ENCODE measurements at regions not wholly inside any gene's neighbourhood (a gene's known extent, or its start where the extent isn't known, plus 50 kb on each side); places are given as distances from the start of the nearest gene placed in this dataset.
A peak's percentile ranks its signal among the peaks of the same experiment; 100 is the strongest.
"Not testable (repeated sequence)": the region's sequence is repeated elsewhere in the genome, so short reads cannot be mapped to it uniquely, and the experiment has no call there.

DNA sequence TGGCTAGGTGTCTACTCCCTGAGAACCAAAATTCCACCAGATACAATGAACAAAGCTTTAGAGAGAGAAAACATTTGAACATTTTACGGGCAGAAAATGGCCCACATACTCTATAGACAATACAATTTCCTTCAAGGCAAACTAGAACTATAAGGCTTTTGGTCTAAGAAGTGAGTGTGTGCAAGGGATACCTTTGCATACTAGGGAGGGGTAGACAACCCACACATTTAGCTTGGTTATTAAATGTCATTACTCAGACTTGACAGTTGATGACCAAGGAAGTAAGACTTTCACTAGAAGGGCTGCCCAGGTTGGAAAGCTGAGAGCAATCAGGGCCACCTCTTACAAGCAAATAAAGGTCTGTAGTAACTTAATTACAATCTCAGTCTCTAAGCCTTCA is 64.0 kb upstream of the PLEKHM1 start:
- H3K4me1 ChIP-seq; H3K36me3 ChIP-seq; DNase-seq (ENCODE audit: low spot score in 2 of 2); H3K27ac ChIP-seq; H3K9me3 ChIP-seq; intact Hi-C loops (cut with DNase I; ENCODE audit: low total_unique reads); H3K27me3 ChIP-seq; H3K4me3 ChIP-seq: not testable (repeated sequence)

GRCh38 chr17:45558821-45559220 is 68.3 kb upstream of the PLEKHM1 start:
- H3K4me3 ChIP-seq; DNase-seq (ENCODE audit: low spot score in 2 of 2); H3K9me3 ChIP-seq; H3K4me1 ChIP-seq; intact Hi-C loops (cut with DNase I; ENCODE audit: low total_unique reads); H3K27me3 ChIP-seq; H3K27ac ChIP-seq; H3K36me3 ChIP-seq: not testable (repeated sequence)

DNA sequence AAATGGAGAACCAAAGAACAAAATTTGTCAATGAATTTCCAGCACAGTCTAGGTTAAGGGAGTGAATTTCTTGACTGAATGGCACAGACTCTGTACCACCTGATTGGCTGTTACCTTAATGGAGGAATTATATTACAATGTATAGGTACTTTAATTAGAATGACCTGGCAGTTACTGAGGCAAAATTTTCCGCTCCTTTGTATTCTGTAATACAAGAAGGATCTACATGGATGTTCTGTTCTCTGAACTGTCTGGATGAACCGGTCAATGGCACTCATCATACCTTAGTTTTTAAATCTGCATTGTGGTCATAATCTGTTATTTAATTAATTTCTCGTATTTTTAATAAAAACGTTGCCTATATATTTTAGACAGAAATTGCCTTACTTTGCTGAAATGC is 72.3 kb upstream of the PLEKHM1 start:
- H3K27me3 ChIP-seq; intact Hi-C loops (cut with DNase I; ENCODE audit: low total_unique reads); H3K36me3 ChIP-seq; H3K4me1 ChIP-seq; DNase-seq (ENCODE audit: low spot score in 2 of 2); H3K27ac ChIP-seq; H3K9me3 ChIP-seq; H3K4me3 ChIP-seq: not testable (repeated sequence)

DNA sequence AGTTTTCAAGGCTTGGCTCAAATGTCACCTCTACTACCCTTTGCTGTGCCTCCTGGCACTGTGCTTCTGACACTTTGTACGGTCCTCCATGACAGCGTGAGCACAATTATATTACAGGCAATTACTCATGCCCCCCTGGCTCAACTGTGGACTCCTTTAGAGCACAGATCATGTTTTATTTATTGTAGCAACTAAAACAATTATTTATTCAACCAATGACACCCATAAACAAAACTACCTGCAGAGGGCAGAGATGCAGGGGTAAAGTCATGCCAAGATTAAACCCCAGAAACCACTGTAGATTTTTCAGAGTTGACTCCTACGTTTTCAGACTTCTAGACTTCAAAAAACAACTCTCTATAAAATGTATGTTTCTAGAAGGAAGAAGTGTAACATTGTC is 72.8 kb upstream of the PLEKHM1 start:
- intact Hi-C loops (cut with DNase I; ENCODE audit: low total_unique reads); H3K4me1 ChIP-seq: not testable (repeated sequence)

GRCh38 chr17:45568275-45568674 is 77.8 kb upstream of the PLEKHM1 start:
- H3K27me3 ChIP-seq; H3K27ac ChIP-seq; H3K36me3 ChIP-seq; H3K4me3 ChIP-seq; H3K4me1 ChIP-seq; intact Hi-C loops (cut with DNase I; ENCODE audit: low total_unique reads); DNase-seq (ENCODE audit: low spot score in 2 of 2); H3K9me3 ChIP-seq: not testable (repeated sequence)

More for the DNA sequence above, 72.8 kb upstream of the PLEKHM1 start:
- H3K9me3 ChIP-seq; H3K36me3 ChIP-seq; H3K27me3 ChIP-seq; H3K27ac ChIP-seq; DNase-seq (ENCODE audit: low spot score in 2 of 2); H3K4me3 ChIP-seq: not testable (repeated sequence)

- DNase-seq (ENCODE audit: low spot score in 2 of 2); H3K9me3 ChIP-seq; H3K4me3 ChIP-seq; H3K27me3 ChIP-seq; H3K27ac ChIP-seq; intact Hi-C loops (cut with DNase I; ENCODE audit: low total_unique reads); H3K36me3 ChIP-seq; H3K4me1 ChIP-seq: not testable (repeated sequence)
These were observed 82.8 kb upstream of the PLEKHM1 start for GRCh38 chr17:45573326-45573725.

DNA sequence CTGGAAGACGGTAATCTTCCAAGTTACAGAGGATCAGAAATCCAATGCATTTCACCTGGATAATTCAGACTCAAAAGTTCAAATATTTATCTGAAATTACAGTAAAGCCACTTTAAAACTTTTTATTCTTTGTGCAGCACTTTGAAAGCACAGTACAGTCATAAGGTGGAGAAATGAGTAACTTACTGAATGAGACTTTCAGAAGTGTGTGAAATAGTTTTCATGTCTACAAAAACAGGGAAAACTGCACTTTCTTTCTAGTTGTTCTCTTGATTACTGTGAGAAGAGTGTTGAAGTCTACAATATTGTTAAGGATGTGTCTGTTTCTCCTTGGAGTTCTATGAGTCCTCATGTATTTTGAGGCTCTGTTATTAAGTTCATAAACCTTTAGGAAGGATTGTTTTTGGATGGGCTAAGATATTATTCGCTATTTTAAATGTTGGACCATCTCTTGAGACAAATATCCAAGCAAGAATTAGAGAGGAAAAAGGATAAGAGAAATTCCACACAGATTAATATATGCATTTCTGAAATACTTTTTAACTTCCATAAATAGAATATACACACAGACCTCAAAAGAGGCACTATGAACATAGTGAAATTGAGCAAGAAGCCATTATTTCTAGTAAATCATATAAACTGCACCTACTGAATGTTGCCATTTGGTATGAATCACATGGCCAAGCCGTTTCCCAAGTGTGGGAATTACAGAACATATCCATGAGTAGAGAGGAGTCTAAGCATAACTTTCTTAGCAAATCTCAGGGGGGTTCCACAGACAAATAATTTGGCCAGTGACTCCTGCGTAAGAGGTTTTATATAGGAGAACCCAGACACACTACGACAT is 83.6 kb upstream of the PLEKHM1 start:
- Histone ChIP-seq H3K4me1 (no peaks in the 10 kb centered on the region), H3K27me3 (no peaks in the 10 kb centered on the region), H3K36me3 (no peaks in the 10 kb centered on the region), H3K9me3 (no peaks in the 10 kb centered on the region), H3K27ac (no peak overlapping the region), H3K4me3 (no peak overlapping the region)
- intact Hi-C loops (cut with DNase I; ENCODE audit: low total_unique reads), result no loop called here
- DNase-seq (ENCODE audit: low spot score in 2 of 2), result no peak
- TF ChIP-seq POLR2A (IDR thresholded peaks at IDR 0.05) (no peak), CTCF (IDR thresholded peaks at IDR 0.05) (no peak), POLR2AphosphoS5 (IDR thresholded peaks at IDR 0.05) (no peak)

- H3K27me3 ChIP-seq, result no peaks in the 10 kb centered on the region
- no peaks in the 10 kb centered on the region for H3K36me3 ChIP-seq
- no peak overlapping the region for H3K4me3 ChIP-seq
- H3K9me3 ChIP-seq, result no peaks in the 10 kb centered on the region
- H3K4me1 ChIP-seq, result no peaks in the 10 kb centered on the region
- no peak for TF ChIP-seq POLR2A (IDR thresholded peaks at IDR 0.05)
- TF ChIP-seq POLR2AphosphoS5 (IDR thresholded peaks at IDR 0.05), result no peak
- no peak for TF ChIP-seq CTCF (IDR thresholded peaks at IDR 0.05)
- H3K27ac ChIP-seq, result no peak overlapping the region
- DNase-seq (ENCODE audit: low spot score in 2 of 2), result no peak
- intact Hi-C loops (cut with DNase I; ENCODE audit: low total_unique reads), result no loop called here
These were observed 84.8 kb upstream of the PLEKHM1 start for GRCh38 chr17:45575126-45575885.

DNA sequence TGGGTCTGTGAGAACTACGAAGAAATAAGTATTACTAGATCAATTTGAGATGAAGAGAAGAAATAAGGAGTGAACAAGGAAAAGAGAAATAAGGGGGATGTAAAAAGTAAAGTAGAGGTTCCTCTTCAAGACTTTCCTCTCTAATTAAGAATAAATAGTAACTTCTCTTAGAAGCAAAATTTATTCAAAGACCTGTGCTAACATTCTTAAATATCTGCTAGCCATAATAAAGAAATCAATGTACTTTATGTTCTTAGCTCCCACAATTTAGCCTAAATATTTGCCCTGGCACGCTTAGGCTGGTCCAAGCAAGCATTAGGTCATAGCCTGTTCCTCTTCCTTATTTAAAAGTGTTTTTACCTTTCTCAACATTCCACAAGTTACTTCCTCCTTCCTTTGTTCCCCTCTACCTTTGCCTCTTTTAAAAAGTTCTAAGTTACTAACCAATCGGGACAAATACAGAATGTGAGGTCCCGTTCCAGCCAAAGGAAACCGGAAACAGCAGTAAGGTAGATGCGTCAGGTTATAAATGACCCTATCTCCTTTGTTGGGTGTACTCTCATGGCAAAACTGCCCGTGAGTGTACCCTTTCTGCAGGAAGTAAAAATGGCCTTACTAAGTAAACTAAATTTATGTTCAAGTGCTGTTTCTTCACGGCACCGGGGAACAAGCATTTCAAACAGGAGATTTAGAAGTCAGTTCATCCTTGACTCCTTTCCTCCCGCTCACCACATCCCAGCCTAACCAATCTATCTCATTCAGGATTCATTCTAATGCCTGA is 86.2 kb upstream of the PLEKHM1 start:
- H3K4me3 ChIP-seq; intact Hi-C loops (cut with DNase I; ENCODE audit: low total_unique reads); H3K36me3 ChIP-seq; DNase-seq (ENCODE audit: low spot score in 2 of 2); H3K9me3 ChIP-seq; H3K27me3 ChIP-seq; H3K4me1 ChIP-seq: not testable (repeated sequence)
- peak overlapping the region; percentile 6 to 58 for H3K27ac ChIP-seq

Data from breast epithelium (tissue), 4 donors.